GM12892 (cell line): ENCODE measurements at regions not wholly inside any gene's neighbourhood (a gene's known extent, or its start where the extent isn't known, plus 50 kb on each side); places are given as distances from the start of the nearest gene placed in this dataset.

Experiments
- POLR2A ChIP-seq: IDR thresholded peaks from 2 replicates; pipeline ENCODE4 v1.6.1; 2011; ENCODE audit warnings: low read depth, low read length, control low read depth
- TAF1 ChIP-seq: IDR thresholded peaks from 2 replicates; pipeline ENCODE4 v1.6.1; 2011; ENCODE audit warnings: low read depth, mild to moderate bottlenecking, control low read depth, low read length, borderline replicate concordance

- TF ChIP-seq POLR2A: no peak
- no peak for TF ChIP-seq TAF1
Measured at GRCh38 chr2:237210297-237210696, 124.6 kb downstream of the COPS8 start.
